ENCODE measurements at regions not wholly inside any gene's neighbourhood (a gene's known extent, or its start where the extent isn't known, plus 50 kb on each side); places are given as distances from the start of the nearest gene placed in this dataset.

- no peaks in the 10 kb centered on the region for H4K20me1 ChIP-seq (ENCODE audit: insufficient read depth, low read length)
- no peak overlapping the region for H3K4me3 ChIP-seq (ENCODE audit: low read depth in 1 of 2, low read length in 2 of 2)
- H3K4me1 ChIP-seq (ENCODE audit: insufficient read depth, low read length), result no peaks in the 10 kb centered on the region
- H3K4me2 ChIP-seq (ENCODE audit: insufficient read depth, low read length), result no peak overlapping the region
- H3K79me2 ChIP-seq (ENCODE audit: insufficient read depth, low read length), result no peaks in the 10 kb centered on the region
- no peak overlapping the region for H2AFZ ChIP-seq (ENCODE audit: low read depth, low read length)
- ATAC-seq (ENCODE audit: insufficient read depth, low read depth), result no peak
- no peak overlapping the region for H3K9ac ChIP-seq (ENCODE audit: low read depth, low read length)
- no peaks in the 10 kb centered on the region for H3K27me3 ChIP-seq (ENCODE audit: insufficient read depth, low read length, poor library complexity)
- no peak overlapping the region for H3K27ac ChIP-seq (ENCODE audit: low read length)
- no peak for DNase-seq
- no peaks in the 10 kb centered on the region for H3K9me3 ChIP-seq (ENCODE audit: insufficient read depth, low read length, severe bottlenecking)
- H3K36me3 ChIP-seq (ENCODE audit: insufficient read depth, low read length), result no peaks in the 10 kb centered on the region
- TF ChIP-seq EZH2 (IDR thresholded peaks at IDR 0.05; ENCODE audit: borderline replicate concordance, low read depth, low read length, severe bottlenecking) (no peak), CTCF (IDR thresholded peaks at IDR 0.05; ENCODE audit: borderline replicate concordance, extremely low read depth, low read length, poor library complexity, severe bottlenecking) (no peak)
Observed at GRCh38 chr5:57561231-57561842, 78.7 kb upstream of the ACTBL2 start.

GRCh38 chr5:57559110-57559635 is 76.6 kb upstream of the ACTBL2 start:
- H3K4me1 ChIP-seq (ENCODE audit: insufficient read depth, low read length), result no peaks in the 10 kb centered on the region
- H3K27ac ChIP-seq (ENCODE audit: low read length), result no peak overlapping the region
- no peaks in the 10 kb centered on the region for H3K9me3 ChIP-seq (ENCODE audit: insufficient read depth, low read length, severe bottlenecking)
- no peak overlapping the region for H2AFZ ChIP-seq (ENCODE audit: low read depth, low read length)
- no peak for ATAC-seq (ENCODE audit: insufficient read depth, low read depth)
- DNase-seq, result no peak
- no peaks in the 10 kb centered on the region for H4K20me1 ChIP-seq (ENCODE audit: insufficient read depth, low read length)
- H3K4me3 ChIP-seq (ENCODE audit: low read depth in 1 of 2, low read length in 2 of 2), result no peak overlapping the region
- no peaks in the 10 kb centered on the region for H3K79me2 ChIP-seq (ENCODE audit: insufficient read depth, low read length)
- H3K9ac ChIP-seq (ENCODE audit: low read depth, low read length), result no peak overlapping the region
- no peaks in the 10 kb centered on the region for H3K36me3 ChIP-seq (ENCODE audit: insufficient read depth, low read length)
- TF ChIP-seq EZH2 (IDR thresholded peaks at IDR 0.05; ENCODE audit: borderline replicate concordance, low read depth, low read length, severe bottlenecking), result no peak
- TF ChIP-seq CTCF (IDR thresholded peaks at IDR 0.05; ENCODE audit: borderline replicate concordance, extremely low read depth, low read length, poor library complexity, severe bottlenecking), result no peak
- H3K4me2 ChIP-seq (ENCODE audit: insufficient read depth, low read length), result no peak overlapping the region
- H3K27me3 ChIP-seq (ENCODE audit: insufficient read depth, low read length, poor library complexity), result no peaks in the 10 kb centered on the region

- Histone ChIP-seq H3K9me3 (ENCODE audit: insufficient read depth, low read length, severe bottlenecking) (no peaks in the 10 kb centered on the region), H3K9ac (ENCODE audit: low read depth, low read length) (no peak overlapping the region), H3K4me2 (ENCODE audit: insufficient read depth, low read length) (no peak overlapping the region), H3K27me3 (ENCODE audit: insufficient read depth, low read length, poor library complexity) (no peaks in the 10 kb centered on the region), H4K20me1 (ENCODE audit: insufficient read depth, low read length) (no peaks in the 10 kb centered on the region), H3K27ac (ENCODE audit: low read length) (no peak overlapping the region), H3K4me1 (ENCODE audit: insufficient read depth, low read length) (no peaks in the 10 kb centered on the region), H3K4me3 (ENCODE audit: low read depth in 1 of 2, low read length in 2 of 2) (no peak overlapping the region), H3K36me3 (ENCODE audit: insufficient read depth, low read length) (no peaks in the 10 kb centered on the region), H2AFZ (ENCODE audit: low read depth, low read length) (no peak overlapping the region), H3K79me2 (ENCODE audit: insufficient read depth, low read length) (no peaks in the 10 kb centered on the region)
- no peak for DNase-seq
- TF ChIP-seq EZH2 (IDR thresholded peaks at IDR 0.05; ENCODE audit: borderline replicate concordance, low read depth, low read length, severe bottlenecking) (no peak), CTCF (IDR thresholded peaks at IDR 0.05; ENCODE audit: borderline replicate concordance, extremely low read depth, low read length, poor library complexity, severe bottlenecking) (no peak)
- no peak for ATAC-seq (ENCODE audit: insufficient read depth, low read depth)
Observed at GRCh38 chr5:57552033-57552432, 69.4 kb upstream of the ACTBL2 start.
